HCT116 (cell line): ENCODE measurements at regions not wholly inside any gene's neighbourhood (a gene's known extent, or its start where the extent isn't known, plus 50 kb on each side); places are given as distances from the start of the nearest gene placed in this dataset.

Source experiments
- POLR2A ChIP-seq: IDR thresholded peaks from 2 replicates; pipeline ENCODE4 v1.7.0; 2011; ENCODE audit warnings: borderline replicate concordance; ENCODE audit not compliant: insufficient read depth, insufficient read length; ENCODE audit errors: extremely low read depth
- SRF ChIP-seq: IDR thresholded peaks from 2 replicates; pipeline ENCODE4 v1.6.1; 2012; ENCODE audit warnings: low read depth
- TCF7L2 ChIP-seq: IDR thresholded peaks from 2 replicates; pipeline ENCODE4 v1.7.0; 2011; ENCODE audit warnings: borderline replicate concordance, inconsistent platforms; ENCODE audit not compliant: insufficient read depth, insufficient read length; ENCODE audit errors: extremely low read depth
- TF ChIP-seq, protein P1 (sequence below), 3 experiments: fragments of 200-600 bp in 1 of 3; sonication (generic) in 1 of 3; IDR thresholded peaks in 2 of 3; conservative IDR thresholded peaks in 1 of 3; 2 replicates each; pipeline ENCODE4 v1.5.1; 2012 to 2017; ENCODE audit warnings: low read depth in 2 of 3, low read length in 2 of 3, antibody characterized with exemption in 1 of 3, borderline replicate concordance in 1 of 3, control low read depth in 1 of 3, mild to moderate bottlenecking in 1 of 3, mixed read lengths in 1 of 3, mixed run types in 1 of 3, moderate library complexity in 1 of 3; ENCODE audit not compliant: insufficient read depth in 1 of 3
- TF ChIP-seq, protein P2 (sequence below): IDR thresholded peaks from 2 replicates; pipeline ENCODE4 v1.6.1; 2012

DNA sequence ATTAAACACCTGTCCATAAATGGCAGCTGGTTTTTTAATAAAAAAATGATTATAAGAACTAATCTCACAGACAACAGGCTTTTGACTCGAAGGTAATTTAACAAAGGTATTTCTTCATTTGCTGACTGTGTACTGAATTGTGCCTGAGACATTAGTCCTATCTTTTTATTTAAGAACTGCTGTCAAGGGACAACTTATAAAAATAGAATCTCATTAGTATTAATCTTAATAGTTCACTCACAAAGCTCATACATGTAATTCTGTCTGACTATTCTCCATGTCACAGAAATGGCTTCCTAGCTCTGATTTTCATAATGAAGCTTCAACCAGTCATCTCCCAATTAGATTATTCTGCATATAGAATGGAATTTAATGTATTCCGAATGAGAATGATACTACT lies 276.9 kb upstream of the PDZRN3 start:
- TF ChIP-seq POLR2A (no peak), SRF (no peak), TCF7L2 (no peak)
- TF ChIP-seq, protein P1, sequence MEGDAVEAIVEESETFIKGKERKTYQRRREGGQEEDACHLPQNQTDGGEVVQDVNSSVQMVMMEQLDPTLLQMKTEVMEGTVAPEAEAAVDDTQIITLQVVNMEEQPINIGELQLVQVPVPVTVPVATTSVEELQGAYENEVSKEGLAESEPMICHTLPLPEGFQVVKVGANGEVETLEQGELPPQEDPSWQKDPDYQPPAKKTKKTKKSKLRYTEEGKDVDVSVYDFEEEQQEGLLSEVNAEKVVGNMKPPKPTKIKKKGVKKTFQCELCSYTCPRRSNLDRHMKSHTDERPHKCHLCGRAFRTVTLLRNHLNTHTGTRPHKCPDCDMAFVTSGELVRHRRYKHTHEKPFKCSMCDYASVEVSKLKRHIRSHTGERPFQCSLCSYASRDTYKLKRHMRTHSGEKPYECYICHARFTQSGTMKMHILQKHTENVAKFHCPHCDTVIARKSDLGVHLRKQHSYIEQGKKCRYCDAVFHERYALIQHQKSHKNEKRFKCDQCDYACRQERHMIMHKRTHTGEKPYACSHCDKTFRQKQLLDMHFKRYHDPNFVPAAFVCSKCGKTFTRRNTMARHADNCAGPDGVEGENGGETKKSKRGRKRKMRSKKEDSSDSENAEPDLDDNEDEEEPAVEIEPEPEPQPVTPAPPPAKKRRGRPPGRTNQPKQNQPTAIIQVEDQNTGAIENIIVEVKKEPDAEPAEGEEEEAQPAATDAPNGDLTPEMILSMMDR (IDR thresholded peaks at IDR 0.05 in 2 of 3, conservative IDR thresholded peaks at IDR 0.05 in 1 of 3; ENCODE audit: borderline replicate concordance in 1 of 3, insufficient read depth in 1 of 3, low read depth in 2 of 3, low read length in 2 of 3), result no peak
- TF ChIP-seq, protein P2, sequence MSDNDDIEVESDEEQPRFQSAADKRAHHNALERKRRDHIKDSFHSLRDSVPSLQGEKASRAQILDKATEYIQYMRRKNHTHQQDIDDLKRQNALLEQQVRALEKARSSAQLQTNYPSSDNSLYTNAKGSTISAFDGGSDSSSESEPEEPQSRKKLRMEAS, result no peak
